ENCODE measurements at regions not wholly inside any gene's neighbourhood (a gene's known extent, or its start where the extent isn't known, plus 50 kb on each side); places are given as distances from the start of the nearest gene placed in this dataset.
A peak's percentile ranks its signal among the peaks of the same experiment; 100 is the strongest.

GRCh38 chr4:3854661-3855060, 88.5 kb downstream of the ADRA2C start:
- Mint-ChIP-seq H3K27me3 (peaks cover 22% of the 10 kb centered on the region), H3K36me3 (ENCODE audit: low read depth) (no peaks in the 10 kb centered on the region), H3K4me1 (no peaks in the 10 kb centered on the region), H3K27ac (no peak overlapping the region), H3K9me3 (no peaks in the 10 kb centered on the region), H3K4me3 (no peak overlapping the region)
- no peak for ATAC-seq (replicated peaks)

GRCh38 chr4:3855646-3856045, 89.5 kb downstream of the ADRA2C start:
- H3K27me3 Mint-ChIP-seq: peaks cover 22% of the 10 kb centered on the region
- no peak overlapping the region for H3K4me3 Mint-ChIP-seq
- no peak for ATAC-seq (replicated peaks)
- no peaks in the 10 kb centered on the region for H3K36me3 Mint-ChIP-seq (ENCODE audit: low read depth)
- H3K9me3 Mint-ChIP-seq: no peaks in the 10 kb centered on the region
- no peaks in the 10 kb centered on the region for H3K4me1 Mint-ChIP-seq
- H3K27ac Mint-ChIP-seq: no peak overlapping the region

- H3K27ac Mint-ChIP-seq: no peak overlapping the region
- peaks cover 19% of the 10 kb centered on the region for H3K27me3 Mint-ChIP-seq
- H3K9me3 Mint-ChIP-seq: no peaks in the 10 kb centered on the region
- no peak overlapping the region for H3K4me3 Mint-ChIP-seq
- no peak for ATAC-seq (replicated peaks)
- no peaks in the 10 kb centered on the region for H3K4me1 Mint-ChIP-seq
- H3K36me3 Mint-ChIP-seq (ENCODE audit: low read depth): no peaks in the 10 kb centered on the region
Measured at GRCh38 chr4:3856604-3857204, 90.5 kb downstream of the ADRA2C start.

DNA sequence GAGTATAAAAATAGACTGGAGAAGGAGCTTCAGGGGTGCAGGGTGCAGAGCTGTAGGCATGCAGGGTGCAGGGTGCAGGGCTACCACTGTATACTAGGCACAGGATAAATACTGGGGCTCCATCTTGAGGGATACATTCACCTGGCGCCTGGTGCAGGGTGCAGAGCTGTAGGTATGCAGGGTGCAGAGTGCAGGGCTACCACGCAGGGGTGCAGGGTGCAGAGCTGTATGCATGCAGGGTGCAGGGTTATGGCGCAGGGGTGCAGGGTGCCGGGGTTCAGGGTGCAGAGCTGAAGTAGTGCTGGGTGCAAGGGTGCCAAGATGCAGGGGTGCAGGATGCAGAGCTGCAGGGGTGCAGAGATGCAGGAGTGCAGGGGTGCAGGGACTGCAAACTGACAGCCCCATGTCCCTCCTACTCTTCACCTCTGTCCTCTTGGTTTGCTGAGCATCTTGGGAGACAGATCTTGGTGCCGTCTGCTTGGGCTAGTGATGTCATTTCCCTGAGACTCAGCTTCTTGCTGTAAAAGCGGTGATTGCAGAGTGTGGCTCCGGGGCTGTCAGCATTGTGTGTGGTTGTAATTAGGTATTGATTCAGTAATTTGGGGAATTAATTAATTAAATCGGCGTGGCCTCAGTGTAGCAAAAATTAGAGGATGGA, 91.2 kb downstream of the ADRA2C start:
- Mint-ChIP-seq H3K27me3 (peaks cover 19% of the 10 kb centered on the region), H3K4me1 (no peaks in the 10 kb centered on the region), H3K27ac (no peak overlapping the region), H3K4me3 (no peak overlapping the region), H3K9me3 (no peaks in the 10 kb centered on the region), H3K36me3 (ENCODE audit: low read depth) (no peaks in the 10 kb centered on the region)
- ATAC-seq (replicated peaks): peak; percentile 16

DNA sequence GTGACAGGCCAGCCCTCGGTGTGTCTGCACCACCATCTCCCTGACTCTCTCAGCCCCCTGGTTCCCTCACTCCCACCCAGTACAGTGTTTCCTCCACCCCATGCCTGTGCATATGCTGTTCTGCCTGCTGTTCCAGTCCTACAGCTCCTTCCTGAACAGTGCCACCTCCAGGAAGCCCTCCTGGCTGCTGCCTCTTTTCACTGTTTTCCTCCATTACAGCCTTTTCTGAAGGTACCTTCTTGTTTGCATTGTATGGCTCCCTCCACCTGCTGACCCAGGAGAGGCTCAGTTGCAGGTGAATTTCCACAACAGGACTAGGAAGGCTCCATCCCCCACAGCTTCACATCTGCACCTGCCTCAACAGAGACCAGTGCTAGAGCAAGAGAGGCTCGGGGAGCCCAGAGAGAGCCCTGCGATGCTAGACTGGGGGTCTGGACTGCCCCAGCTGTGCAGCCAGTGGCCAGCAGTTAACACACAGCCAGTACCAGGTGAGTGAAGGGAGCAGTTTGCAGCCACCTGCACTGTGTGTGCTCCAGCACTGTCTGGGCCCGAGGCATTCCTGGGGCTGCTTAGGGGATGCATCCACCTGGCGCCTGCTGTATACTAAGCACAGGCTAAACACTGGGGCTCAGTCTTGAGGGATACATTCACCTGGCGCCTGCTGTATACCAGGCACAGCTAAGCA, 92.0 kb downstream of the ADRA2C start:
- no peaks in the 10 kb centered on the region for H3K36me3 Mint-ChIP-seq (ENCODE audit: low read depth)
- H3K4me3 Mint-ChIP-seq: no peak overlapping the region
- H3K27me3 Mint-ChIP-seq: peaks cover 15% of the 10 kb centered on the region
- ATAC-seq (replicated peaks): no peak
- H3K27ac Mint-ChIP-seq: no peak overlapping the region
- no peaks in the 10 kb centered on the region for H3K9me3 Mint-ChIP-seq
- H3K4me1 Mint-ChIP-seq: no peaks in the 10 kb centered on the region

DNA sequence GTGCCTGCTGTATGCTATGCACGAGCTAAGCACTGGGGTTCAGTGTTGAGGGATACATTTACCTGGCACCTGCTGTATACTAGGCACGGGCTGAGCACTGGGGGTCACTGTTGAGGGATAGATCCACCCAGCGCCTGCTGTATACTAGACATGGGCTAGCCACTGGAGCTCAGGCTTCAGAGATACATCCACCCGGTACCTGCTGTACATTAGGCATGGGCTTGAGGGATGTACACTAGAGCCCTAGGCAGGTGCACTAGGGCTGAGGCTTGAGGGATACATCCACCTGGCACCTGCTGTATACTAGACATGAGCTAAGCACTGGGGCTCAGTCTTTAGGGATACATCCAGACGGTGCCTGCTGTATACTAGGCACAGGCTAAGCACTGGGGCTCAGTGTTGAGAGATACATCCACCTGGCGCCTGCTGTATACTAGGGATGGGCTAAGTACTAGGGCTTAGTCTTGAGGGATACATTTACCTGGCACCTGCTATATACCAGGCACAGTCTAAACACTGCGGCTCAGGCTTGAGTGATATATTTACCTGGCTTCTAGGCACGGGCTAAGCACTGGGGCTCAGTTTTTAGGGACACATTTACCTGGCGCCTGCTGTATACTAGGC, 92.7 kb downstream of the ADRA2C start:
- no peak for ATAC-seq (replicated peaks)
- no peak overlapping the region for H3K4me3 Mint-ChIP-seq
- H3K27ac Mint-ChIP-seq: no peak overlapping the region
- peaks cover 15% of the 10 kb centered on the region for H3K27me3 Mint-ChIP-seq
- no peaks in the 10 kb centered on the region for H3K36me3 Mint-ChIP-seq (ENCODE audit: low read depth)
- H3K4me1 Mint-ChIP-seq: no peaks in the 10 kb centered on the region
- H3K9me3 Mint-ChIP-seq: no peaks in the 10 kb centered on the region

GRCh38 chr4:3859571-3859970, 93.4 kb downstream of the ADRA2C start:
- no peak overlapping the region for H3K27ac Mint-ChIP-seq
- ATAC-seq (replicated peaks): no peak
- H3K36me3 Mint-ChIP-seq (ENCODE audit: low read depth): no peaks in the 10 kb centered on the region
- H3K4me3 Mint-ChIP-seq: no peak overlapping the region
- H3K9me3 Mint-ChIP-seq: no peaks in the 10 kb centered on the region
- peaks cover 10% of the 10 kb centered on the region for H3K27me3 Mint-ChIP-seq
- no peaks in the 10 kb centered on the region for H3K4me1 Mint-ChIP-seq

DNA sequence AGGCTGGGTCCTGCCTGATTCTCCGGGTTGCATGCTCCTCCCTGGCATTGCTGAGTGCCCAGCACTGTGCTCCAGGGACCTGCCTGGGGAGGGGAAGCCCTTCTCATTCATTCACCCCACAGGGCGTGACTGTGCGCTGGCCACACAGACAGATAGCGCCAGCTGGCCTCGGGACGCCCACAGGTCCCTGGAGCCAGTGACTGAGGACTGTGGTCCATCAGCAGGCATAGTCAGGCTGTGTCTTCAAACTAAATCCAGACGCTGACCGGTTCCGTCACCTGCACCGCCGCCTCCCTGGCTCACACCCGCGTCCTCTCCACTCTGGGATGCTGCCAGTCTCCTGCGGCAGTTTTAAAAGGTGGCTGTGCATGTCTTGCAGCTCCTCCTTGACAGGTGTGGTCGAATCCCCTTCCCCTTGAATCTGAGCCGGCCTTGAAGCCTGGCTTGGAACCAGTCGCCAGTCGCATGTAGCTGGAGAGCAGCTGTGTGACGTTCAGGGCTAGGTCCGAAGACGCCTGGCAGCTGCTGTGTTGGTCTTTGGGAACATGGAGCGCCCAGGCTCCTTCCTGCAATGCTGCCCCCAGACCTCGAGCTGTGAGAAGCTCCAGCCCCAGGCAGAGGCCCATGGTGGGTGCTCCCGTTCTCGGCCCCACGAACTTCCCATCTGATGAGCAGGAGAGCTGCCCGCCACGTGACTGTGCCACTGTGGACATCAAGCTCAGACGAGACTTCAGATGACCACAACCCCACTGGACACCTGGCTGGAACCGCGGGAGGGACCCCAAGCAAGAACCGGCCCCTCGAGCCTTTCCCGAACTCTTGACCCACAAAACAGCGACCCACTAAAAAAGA, 94.1 kb downstream of the ADRA2C start:
- Mint-ChIP-seq H3K27me3 (peaks cover 10% of the 10 kb centered on the region), H3K9me3 (no peaks in the 10 kb centered on the region), H3K36me3 (ENCODE audit: low read depth) (no peaks in the 10 kb centered on the region), H3K4me1 (no peaks in the 10 kb centered on the region), H3K27ac (no peak overlapping the region), H3K4me3 (no peak overlapping the region)
- no peak for ATAC-seq (replicated peaks)

- H3K27ac Mint-ChIP-seq: no peak overlapping the region
- H3K36me3 Mint-ChIP-seq (ENCODE audit: low read depth): no peaks in the 10 kb centered on the region
- H3K4me3 Mint-ChIP-seq: no peak overlapping the region
- no peaks in the 10 kb centered on the region for H3K4me1 Mint-ChIP-seq
- H3K27me3 Mint-ChIP-seq: peaks cover 9% of the 10 kb centered on the region
- H3K9me3 Mint-ChIP-seq: no peaks in the 10 kb centered on the region
- no peak for ATAC-seq (replicated peaks)
Measured at GRCh38 chr4:3860913-3861636, 94.9 kb downstream of the ADRA2C start.

DNA sequence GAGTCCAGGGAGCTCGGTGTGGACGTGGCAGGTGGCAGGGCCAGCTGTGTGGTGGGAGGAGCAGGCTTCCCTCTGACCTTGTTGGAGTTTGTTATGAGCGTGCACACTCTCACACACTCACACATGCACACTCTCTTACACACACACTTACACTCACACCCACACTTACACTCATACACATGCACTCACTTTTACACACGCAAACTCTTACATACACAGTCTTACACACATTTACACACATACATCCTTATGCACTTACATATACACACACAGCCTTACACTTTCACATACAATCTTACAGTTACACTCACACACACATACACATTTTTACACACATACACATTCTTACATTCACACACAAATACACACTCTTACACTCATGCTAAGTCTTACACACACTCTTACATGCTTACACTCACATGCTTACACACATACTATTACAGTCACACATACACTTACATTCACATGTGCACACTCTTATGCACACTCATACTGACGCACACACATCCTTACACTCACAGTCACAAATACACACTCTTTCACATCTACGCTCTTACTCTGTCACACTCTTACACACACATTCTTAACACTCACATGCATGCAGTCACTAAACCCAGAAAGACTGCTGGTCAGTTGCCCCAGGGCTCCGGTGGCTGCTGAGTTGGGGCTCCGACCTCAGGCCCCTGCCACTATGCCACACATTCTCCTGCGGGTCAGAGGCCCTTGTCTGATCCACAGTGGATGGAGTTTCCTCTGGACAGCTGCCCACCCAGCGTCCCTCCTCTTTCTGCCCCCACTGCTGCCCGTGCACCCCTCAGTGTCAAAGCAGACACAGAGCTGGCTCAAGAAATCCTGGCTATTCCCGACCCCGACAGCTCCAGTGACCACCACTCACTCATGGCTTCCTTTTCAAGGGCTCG, 95.8 kb downstream of the ADRA2C start:
- H3K4me1 Mint-ChIP-seq: no peaks in the 10 kb centered on the region

GRCh38 chr4:3862640-3863420, 96.6 kb downstream of the ADRA2C start:
- Mint-ChIP-seq H3K4me3 (no peak overlapping the region), H3K27me3 (peaks cover 8% of the 10 kb centered on the region), H3K9me3 (no peaks in the 10 kb centered on the region), H3K4me1 (no peaks in the 10 kb centered on the region), H3K36me3 (ENCODE audit: low read depth) (no peaks in the 10 kb centered on the region), H3K27ac (no peak overlapping the region)
- ATAC-seq (replicated peaks): no peak

More for the DNA sequence above, 95.8 kb downstream of the ADRA2C start:
- H3K27me3 Mint-ChIP-seq: peaks cover 8% of the 10 kb centered on the region
- no peaks in the 10 kb centered on the region for H3K9me3 Mint-ChIP-seq
- H3K36me3 Mint-ChIP-seq (ENCODE audit: low read depth): no peaks in the 10 kb centered on the region
- no peak overlapping the region for H3K4me3 Mint-ChIP-seq
- H3K27ac Mint-ChIP-seq: no peak overlapping the region
- no peak for ATAC-seq (replicated peaks)

- Mint-ChIP-seq H3K4me3 (no peak overlapping the region), H3K9me3 (no peaks in the 10 kb centered on the region), H3K27ac (no peak overlapping the region), H3K4me1 (no peaks in the 10 kb centered on the region), H3K27me3 (peaks cover 8% of the 10 kb centered on the region), H3K36me3 (ENCODE audit: low read depth) (no peaks in the 10 kb centered on the region)
- ATAC-seq (replicated peaks): no peak
Measured at GRCh38 chr4:3863841-3864741, 97.9 kb downstream of the ADRA2C start.

All from activated T-helper 17 cell treated with anti-CD3 and anti-CD28 coated beads, Interleukin-2, amount 50 U/mL, for 72 hours (primary cell).